ENCODE measurements at regions not wholly inside any gene's neighbourhood (a gene's known extent, or its start where the extent isn't known, plus 50 kb on each side); places are given as distances from the start of the nearest gene placed in this dataset.
A peak's percentile ranks its signal among the peaks of the same experiment; 100 is the strongest.

DNA sequence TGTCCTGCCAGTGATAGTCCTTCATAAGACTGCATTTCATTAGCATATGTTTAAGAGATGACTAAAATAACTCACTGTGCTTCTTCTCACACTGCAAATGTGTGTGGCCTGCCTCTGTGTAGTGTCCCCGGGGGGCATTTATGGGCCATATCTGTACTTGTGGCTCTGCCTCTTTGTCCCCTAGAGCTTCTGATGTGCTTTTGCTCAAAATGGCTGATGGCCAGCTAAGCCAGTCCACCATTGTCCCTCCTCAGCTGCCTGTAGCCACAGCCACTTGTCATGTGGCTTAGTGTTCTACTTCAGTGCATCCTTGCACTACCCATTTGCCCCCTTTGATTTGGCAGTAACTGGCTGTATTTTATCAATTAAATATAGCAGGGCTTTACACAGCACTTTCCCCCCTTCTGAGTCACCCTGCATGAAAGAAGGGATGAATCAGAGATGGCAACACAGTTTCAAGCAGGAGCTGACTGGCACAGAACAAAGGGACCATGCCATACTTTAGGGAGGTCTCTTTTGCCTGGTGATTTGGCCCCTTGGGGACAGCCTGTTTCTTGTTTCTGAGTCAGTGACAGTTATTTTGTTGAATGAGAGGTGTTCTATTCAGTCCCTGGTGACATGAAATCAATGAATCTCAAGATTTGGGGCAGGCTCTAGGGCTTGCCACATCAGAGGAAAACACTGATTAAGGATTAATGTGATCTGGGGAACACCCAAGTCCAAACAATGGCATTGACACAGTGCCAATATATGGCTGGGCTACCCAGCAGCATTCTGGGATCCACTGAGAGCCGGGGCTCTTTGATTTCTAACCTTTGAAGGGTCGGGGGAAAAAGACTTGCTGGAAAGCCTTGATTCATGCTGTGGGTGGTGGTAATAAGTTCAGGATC is 245.5 kb downstream of the SMARCA2 start:
- Histone ChIP-seq H3K4me2 (ENCODE audit: low read length) (peak overlapping the region; percentile 15), H2AFZ (ENCODE audit: low read depth, low read length) (peak overlapping the region; percentile 41; the same call in 1 of the 2 replicates), H3K4me3 (ENCODE audit: low read length) (no peak overlapping the region), H3K79me2 (ENCODE audit: low read length) (no peaks in the 10 kb centered on the region), H3K27me3 (ENCODE audit: low read depth, low read length) (no peaks in the 10 kb centered on the region), H3K4me1 (ENCODE audit: low read length) (peaks cover 61% of the 10 kb centered on the region), H3K27ac (ENCODE audit: low read length) (no peak overlapping the region), H3K9me3 (ENCODE audit: insufficient read depth, low read length) (no peaks in the 10 kb centered on the region), H3K36me3 (replicated peaks; ENCODE audit: low read depth, low read length) (no peaks in the 10 kb centered on the region), H4K20me1 (ENCODE audit: insufficient read depth, low read length) (no peaks in the 10 kb centered on the region), H3K9ac (ENCODE audit: low read length) (no peak overlapping the region)
- TF ChIP-seq, protein P1, sequence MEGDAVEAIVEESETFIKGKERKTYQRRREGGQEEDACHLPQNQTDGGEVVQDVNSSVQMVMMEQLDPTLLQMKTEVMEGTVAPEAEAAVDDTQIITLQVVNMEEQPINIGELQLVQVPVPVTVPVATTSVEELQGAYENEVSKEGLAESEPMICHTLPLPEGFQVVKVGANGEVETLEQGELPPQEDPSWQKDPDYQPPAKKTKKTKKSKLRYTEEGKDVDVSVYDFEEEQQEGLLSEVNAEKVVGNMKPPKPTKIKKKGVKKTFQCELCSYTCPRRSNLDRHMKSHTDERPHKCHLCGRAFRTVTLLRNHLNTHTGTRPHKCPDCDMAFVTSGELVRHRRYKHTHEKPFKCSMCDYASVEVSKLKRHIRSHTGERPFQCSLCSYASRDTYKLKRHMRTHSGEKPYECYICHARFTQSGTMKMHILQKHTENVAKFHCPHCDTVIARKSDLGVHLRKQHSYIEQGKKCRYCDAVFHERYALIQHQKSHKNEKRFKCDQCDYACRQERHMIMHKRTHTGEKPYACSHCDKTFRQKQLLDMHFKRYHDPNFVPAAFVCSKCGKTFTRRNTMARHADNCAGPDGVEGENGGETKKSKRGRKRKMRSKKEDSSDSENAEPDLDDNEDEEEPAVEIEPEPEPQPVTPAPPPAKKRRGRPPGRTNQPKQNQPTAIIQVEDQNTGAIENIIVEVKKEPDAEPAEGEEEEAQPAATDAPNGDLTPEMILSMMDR (IDR thresholded peaks at IDR 0.05; ENCODE audit: low read depth, low read length): no peak
- no peak for TF ChIP-seq EZH2phosphoT487 (IDR thresholded peaks at IDR 0.05; ENCODE audit: low read depth)

DNA sequence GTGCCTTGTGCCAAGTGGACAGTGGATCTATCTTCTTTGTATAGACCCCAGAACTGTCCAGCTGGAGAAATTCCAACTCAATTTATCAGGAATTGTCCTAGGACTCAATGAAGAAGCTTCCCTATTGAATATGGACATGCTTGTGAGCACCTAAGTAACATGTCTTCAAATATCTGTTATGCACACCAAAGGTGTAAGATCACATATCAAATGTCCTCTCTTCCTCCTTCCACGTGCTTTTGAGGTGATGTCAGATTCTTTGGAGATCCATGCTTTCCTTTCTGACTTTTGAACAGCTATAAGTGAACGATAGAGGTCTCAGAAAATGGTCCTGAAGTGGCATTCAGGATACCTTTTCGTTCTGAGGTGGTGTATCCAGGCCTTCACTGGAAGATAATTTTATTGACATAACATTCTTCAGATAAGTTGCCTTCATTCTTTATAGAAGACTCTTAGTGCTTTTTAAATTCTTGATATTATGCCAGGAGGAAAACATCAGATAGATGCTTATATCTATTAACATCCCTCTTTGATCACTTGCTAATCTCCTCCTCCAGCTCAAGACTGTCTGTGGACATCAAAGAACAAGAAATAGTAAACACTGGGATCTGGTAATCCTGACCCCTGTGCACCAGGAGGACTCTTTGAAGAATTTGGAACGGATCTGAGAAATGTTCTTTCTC is 246.4 kb downstream of the SMARCA2 start:
- no peak overlapping the region for H2AFZ ChIP-seq (ENCODE audit: low read depth, low read length)
- no peaks in the 10 kb centered on the region for H3K9me3 ChIP-seq (ENCODE audit: insufficient read depth, low read length)
- H3K9ac ChIP-seq (ENCODE audit: low read length): no peak overlapping the region
- no peaks in the 10 kb centered on the region for H3K79me2 ChIP-seq (ENCODE audit: low read length)
- no peak for TF ChIP-seq EZH2phosphoT487 (IDR thresholded peaks at IDR 0.05; ENCODE audit: low read depth)
- TF ChIP-seq, protein P1 (IDR thresholded peaks at IDR 0.05; ENCODE audit: low read depth, low read length): no peak
- no peaks in the 10 kb centered on the region for H3K27me3 ChIP-seq (ENCODE audit: low read depth, low read length)
- no peaks in the 10 kb centered on the region for H3K36me3 ChIP-seq (replicated peaks; ENCODE audit: low read depth, low read length)
- H3K27ac ChIP-seq (ENCODE audit: low read length): no peak overlapping the region
- no peak overlapping the region for H3K4me2 ChIP-seq (ENCODE audit: low read length)
- H3K4me1 ChIP-seq (ENCODE audit: low read length): peaks cover 56% of the 10 kb centered on the region
- no peaks in the 10 kb centered on the region for H4K20me1 ChIP-seq (ENCODE audit: insufficient read depth, low read length)
- H3K4me3 ChIP-seq (ENCODE audit: low read length): no peak overlapping the region

DNA sequence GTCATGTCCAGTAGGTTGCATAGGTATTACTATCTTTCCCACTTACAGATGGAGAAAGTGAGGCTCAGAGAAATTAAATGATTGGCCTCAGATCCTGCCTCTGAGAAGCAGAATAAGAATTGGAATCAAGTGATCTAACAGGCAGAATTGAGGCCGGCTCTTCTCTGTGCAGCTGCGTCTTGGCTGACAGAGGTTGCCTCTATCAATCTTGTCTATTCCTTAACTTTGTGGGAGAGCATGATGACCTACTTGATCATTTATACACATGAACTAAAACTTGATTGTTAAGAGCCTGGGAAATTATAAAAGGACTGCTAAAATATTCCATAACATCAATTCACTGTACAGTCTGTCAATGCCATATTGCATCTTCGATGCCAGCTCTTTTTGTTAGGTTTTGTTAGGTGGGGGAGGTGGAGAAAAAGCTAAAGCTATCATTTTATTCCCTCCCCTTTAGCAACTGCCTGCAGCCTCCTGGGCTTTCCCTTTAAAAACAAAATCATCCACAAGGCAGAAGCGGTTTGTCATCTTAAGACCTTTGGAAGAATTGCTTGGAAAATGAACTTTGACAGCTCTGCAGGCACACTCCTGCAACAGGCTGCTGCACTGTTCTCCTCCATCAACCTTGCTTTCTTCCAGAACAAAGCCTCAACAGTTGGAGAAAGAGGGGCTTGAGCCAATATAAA is 247.4 kb downstream of the SMARCA2 start:
- Histone ChIP-seq H3K9ac (ENCODE audit: low read length) (no peak overlapping the region), H3K4me3 (ENCODE audit: low read length) (no peak overlapping the region), H3K9me3 (ENCODE audit: insufficient read depth, low read length) (no peaks in the 10 kb centered on the region), H4K20me1 (ENCODE audit: insufficient read depth, low read length) (no peaks in the 10 kb centered on the region), H3K4me1 (ENCODE audit: low read length) (peaks cover 46% of the 10 kb centered on the region), H3K27ac (ENCODE audit: low read length) (no peak overlapping the region), H3K79me2 (ENCODE audit: low read length) (no peaks in the 10 kb centered on the region), H3K27me3 (ENCODE audit: low read depth, low read length) (no peaks in the 10 kb centered on the region), H3K36me3 (replicated peaks; ENCODE audit: low read depth, low read length) (no peaks in the 10 kb centered on the region), H3K4me2 (ENCODE audit: low read length) (no peak overlapping the region), H2AFZ (ENCODE audit: low read depth, low read length) (no peak overlapping the region)
- TF ChIP-seq, protein P1 (IDR thresholded peaks at IDR 0.05; ENCODE audit: low read depth, low read length): no peak
- no peak for TF ChIP-seq EZH2phosphoT487 (IDR thresholded peaks at IDR 0.05; ENCODE audit: low read depth)

DNA sequence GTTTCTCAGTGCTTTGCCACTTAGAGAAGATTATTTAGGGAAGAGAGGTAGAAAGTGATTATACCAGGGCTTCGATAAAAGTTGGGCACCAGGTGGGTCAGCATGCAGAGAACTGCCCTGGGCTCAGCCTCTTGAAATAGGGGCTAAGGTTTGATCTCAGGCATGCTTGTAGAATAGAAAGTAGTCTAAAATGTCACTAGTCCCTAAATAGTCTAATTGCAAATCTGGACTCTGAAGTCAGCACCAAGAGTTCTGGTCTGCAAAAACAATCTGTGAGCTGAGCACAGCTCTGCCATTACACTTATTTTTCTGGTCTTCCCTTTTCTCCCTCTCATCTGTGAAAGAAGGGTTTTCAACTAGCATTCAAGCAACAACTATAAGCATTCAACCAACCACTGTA is 248.0 kb downstream of the SMARCA2 start:
- H4K20me1 ChIP-seq (ENCODE audit: insufficient read depth, low read length): no peaks in the 10 kb centered on the region
- no peak overlapping the region for H2AFZ ChIP-seq (ENCODE audit: low read depth, low read length)
- TF ChIP-seq, protein P1 (IDR thresholded peaks at IDR 0.05; ENCODE audit: low read depth, low read length): no peak
- TF ChIP-seq EZH2phosphoT487 (IDR thresholded peaks at IDR 0.05; ENCODE audit: low read depth): no peak
- H3K4me2 ChIP-seq (ENCODE audit: low read length): peak overlapping the region; percentile 60
- H3K79me2 ChIP-seq (ENCODE audit: low read length): no peaks in the 10 kb centered on the region
- H3K27ac ChIP-seq (ENCODE audit: low read length): no peak overlapping the region
- no peaks in the 10 kb centered on the region for H3K9me3 ChIP-seq (ENCODE audit: insufficient read depth, low read length)
- H3K4me1 ChIP-seq (ENCODE audit: low read length): peaks cover 40% of the 10 kb centered on the region
- no peaks in the 10 kb centered on the region for H3K27me3 ChIP-seq (ENCODE audit: low read depth, low read length)
- H3K9ac ChIP-seq (ENCODE audit: low read length): no peak overlapping the region
- no peaks in the 10 kb centered on the region for H3K36me3 ChIP-seq (replicated peaks; ENCODE audit: low read depth, low read length)
- H3K4me3 ChIP-seq (ENCODE audit: low read length): 0 out of 2 replicates have a peak overlapping the region, but pooled peaks have one; percentile 22

All from OCI-LY3 (cell line).